ENCODE measurements at regions not wholly inside any gene's neighbourhood (a gene's known extent, or its start where the extent isn't known, plus 50 kb on each side); places are given as distances from the start of the nearest gene placed in this dataset.

- DNase-seq (ENCODE audit: low read depth, low spot score) = no peak
- no peak overlapping the region for H3K4me3 ChIP-seq (ENCODE audit: low read depth, low read length)
- no peak for TF ChIP-seq CTCF (IDR thresholded peaks at IDR 0.05; ENCODE audit: insufficient read depth, low read length, missing control alignments)
- CTCF ChIA-PET = no interaction called here
- POLR2A ChIA-PET = no interaction called here
These were observed 153.7 kb upstream of the GPR101 start for GRCh38 chrX:137187540-137187939.

GRCh38 chrX:137178392-137178791 is 144.6 kb upstream of the GPR101 start:
- no peak for TF ChIP-seq CTCF (IDR thresholded peaks at IDR 0.05; ENCODE audit: insufficient read depth, low read length, missing control alignments)
- DNase-seq (ENCODE audit: low read depth, low spot score) = no peak
- POLR2A ChIA-PET = no interaction called here
- CTCF ChIA-PET = no interaction called here
- no peak overlapping the region for H3K4me3 ChIP-seq (ENCODE audit: low read depth, low read length)

- ChIA-PET CTCF (no interaction called here), POLR2A (no interaction called here)
- no peak overlapping the region for H3K4me3 ChIP-seq (ENCODE audit: low read depth, low read length)
- no peak for TF ChIP-seq CTCF (IDR thresholded peaks at IDR 0.05; ENCODE audit: insufficient read depth, low read length, missing control alignments)
- no peak for DNase-seq (ENCODE audit: low read depth, low spot score)
These were observed 138.6 kb upstream of the GPR101 start for GRCh38 chrX:137172317-137172948.

GRCh38 chrX:137171626-137172025 is 137.8 kb upstream of the GPR101 start:
- H3K4me3 ChIP-seq (ENCODE audit: low read depth, low read length) = no peak overlapping the region
- ChIA-PET CTCF (no interaction called here), POLR2A (no interaction called here)
- TF ChIP-seq CTCF (IDR thresholded peaks at IDR 0.05; ENCODE audit: insufficient read depth, low read length, missing control alignments) = no peak
- no peak for DNase-seq (ENCODE audit: low read depth, low spot score)

- CTCF ChIA-PET = no interaction called here
- H3K4me3 ChIP-seq (ENCODE audit: low read depth, low read length) = no peak overlapping the region
- DNase-seq (ENCODE audit: low read depth, low spot score) = no peak
- no peak for TF ChIP-seq CTCF (IDR thresholded peaks at IDR 0.05; ENCODE audit: insufficient read depth, low read length, missing control alignments)
- POLR2A ChIA-PET = no interaction called here
These were observed 132.8 kb upstream of the GPR101 start for GRCh38 chrX:137166591-137166990.

- DNase-seq (ENCODE audit: low read depth, low spot score) = no peak
- ChIA-PET POLR2A (no interaction called here), CTCF (no interaction called here)
- TF ChIP-seq CTCF (IDR thresholded peaks at IDR 0.05; ENCODE audit: insufficient read depth, low read length, missing control alignments) = no peak
- no peak overlapping the region for H3K4me3 ChIP-seq (ENCODE audit: low read depth, low read length)
These were observed 130.5 kb upstream of the GPR101 start for GRCh38 chrX:137164329-137164728.
